K562 (cell line): ENCODE measurements at regions not wholly inside any gene's neighbourhood (a gene's known extent, or its start where the extent isn't known, plus 50 kb on each side); places are given as distances from the start of the nearest gene placed in this dataset.

ENCODE experiments used
- ATAC-seq: fragments of 200-7000 bp; cut with Tn5 transposase; 3 replicates; pipeline ENCODE4 v1.9.1; 2020; ENCODE audit warnings: moderate library complexity
- BruUV-seq: library from RNA; stranded (reverse); fragments of 400-500 nt; replicated peaks from 2 replicates; lab custom pipeline; 2021; lab: Mats Ljungman, UMichigan
- CTCF ChIA-PET: fragments of 300-600 bp; formaldehyde crosslinking; extraction: SDS; loops from one replicate; lab custom pipeline; 2021; ENCODE audit warnings: low intra/inter-chr PET ratio; lab: Yijun Ruan, JAX
- POLR2A ChIA-PET: fragments of 300-600, 350-650 bp; sonication (Branson Sonifier 250); formaldehyde crosslinking; extraction: SDS; loops from one replicate; lab custom pipeline; 2021; ENCODE audit warnings: antibody characterized with exemption, inconsistent platforms; lab: Yijun Ruan, JAX
- DNase-seq, 4 experiments: peaks; one replicate each; pipeline versions ENCODE4 v3.0.0 to v3.0.0-alpha.2; 2011 to 2018; ENCODE audit warnings: low spot score in 3 of 4, mixed read lengths in 3 of 4; ENCODE audit errors: extremely low read depth in 1 of 4
- FAIRE-seq: peaks from 2 replicates; lab custom pipeline; 2011; peaks lifted over from hg19 to GRCh38; lab: Jason Lieb, UNC
- H2AFZ ChIP-seq: 2 replicates; pipeline ENCODE4 v1.6.0; 2011; ENCODE audit warnings: low read depth, low read length, control low read depth, inconsistent platforms
- H3K27ac ChIP-seq: fragments of 200-600 bp; 3 replicates; pipeline ENCODE4 v1.8.0; 2011; ENCODE audit warnings: low read depth, mild to moderate bottlenecking, control low read depth, inconsistent platforms, low read length, moderate library complexity, mixed read lengths; ENCODE audit errors: extremely low read depth
- H3K27me3 ChIP-seq, 2 experiments: fragments of 300-600 bp in 1 of 2; 2 replicates in 1 of 2; 3 replicates in 1 of 2; pipeline versions ENCODE4 v1.6.0 to v1.8.0; 2011; ENCODE audit warnings: inconsistent platforms in 2 of 2, low read length in 2 of 2, mild to moderate bottlenecking in 1 of 2, mixed read lengths in 1 of 2, moderate library complexity in 1 of 2; ENCODE audit not compliant: control insufficient read depth in 2 of 2, insufficient read depth in 2 of 2
- H3K36me3 ChIP-seq: fragments of 300-600 bp; 3 replicates; pipeline ENCODE4 v1.8.0; 2011; ENCODE audit warnings: mild to moderate bottlenecking, low read length, inconsistent platforms; ENCODE audit not compliant: control insufficient read depth, insufficient read depth
- H3K4me1 ChIP-seq, 2 experiments: fragments of 200-600 bp in 1 of 2; replicated peaks in 1 of 2; 2 replicates in 1 of 2; 3 replicates in 1 of 2; pipeline versions ENCODE4 v1.5.1 to v1.8.0; 2011; ENCODE audit warnings: inconsistent platforms in 2 of 2, low read length in 2 of 2, mild to moderate bottlenecking in 1 of 2, mixed read lengths in 1 of 2, moderate library complexity in 1 of 2; ENCODE audit not compliant: control insufficient read depth in 2 of 2, insufficient read depth in 2 of 2
- H3K4me2 ChIP-seq: 2 replicates; pipeline ENCODE4 v1.6.1; 2011; ENCODE audit warnings: low read length, control low read depth, inconsistent platforms, mixed read lengths; ENCODE audit not compliant: insufficient read depth
- H3K4me3 ChIP-seq: fragments of 200-600 bp; sonication (generic), shearing (Covaris generic); 2 replicates; pipeline ENCODE4 v1.5.1; 2016; ENCODE audit warnings: control low read depth, inconsistent platforms
- H3K79me2 ChIP-seq: fragments of 200-600 bp; 3 replicates; pipeline ENCODE4 v1.8.0; 2011; ENCODE audit warnings: low read length, inconsistent platforms; ENCODE audit not compliant: control insufficient read depth, insufficient read depth
- H3K9ac ChIP-seq, 2 experiments: 2 replicates each; pipeline versions ENCODE4 v1.6.0 to v1.6.1; 2011; ENCODE audit warnings: low read depth in 2 of 2, low read length in 2 of 2, control low read depth in 1 of 2, inconsistent platforms in 1 of 2, mild to moderate bottlenecking in 1 of 2, mixed read lengths in 1 of 2; ENCODE audit not compliant: insufficient read depth in 1 of 2
- H3K9me1 ChIP-seq: one replicate; pipeline ENCODE4 v1.6.0; 2011; ENCODE audit warnings: inconsistent platforms, mild to moderate bottlenecking, low read length, moderate library complexity; ENCODE audit not compliant: control insufficient read depth, insufficient read depth
- H3K9me3 ChIP-seq: replicated peaks from 2 replicates; pipeline ENCODE4 v1.5.1; 2011; ENCODE audit warnings: low read depth, low read length, inconsistent platforms; ENCODE audit not compliant: control insufficient read depth, insufficient read depth
- H4K20me1 ChIP-seq: replicated peaks from 2 replicates; pipeline ENCODE4 v1.6.1; 2011; ENCODE audit warnings: low read length, inconsistent platforms, mixed read lengths; ENCODE audit not compliant: control insufficient read depth, insufficient read depth
- ARID2 ChIP-seq: fragments of 450-650 bp; IDR thresholded peaks from 2 replicates; pipeline ENCODE4 v1.6.1; 2017; ENCODE audit warnings: antibody characterized with exemption, mild to moderate bottlenecking
- ARNT ChIP-seq, 2 experiments: fragments of 450-650 bp; IDR thresholded peaks; 2 replicates each; pipeline ENCODE4 v1.6.1; 2016; ENCODE audit warnings: mild to moderate bottlenecking in 1 of 2
- BRD4 ChIP-seq: fragments of 200-600 bp; sonication (generic); IDR thresholded peaks from 2 replicates; pipeline ENCODE4 v1.6.1; 2017; ENCODE audit warnings: inconsistent platforms
- CEBPG ChIP-seq, 3 experiments: fragments of 200-800 bp in 1 of 3; sonication (Bioruptor generic) in 1 of 3; sonication (generic) in 1 of 3; formaldehyde crosslinking in 1 of 3; IDR thresholded peaks in 2 of 3; conservative IDR thresholded peaks in 1 of 3; 2 replicates each; pipeline versions ENCODE4 v1.6.1 to v1.8.0; 2016 to 2022; ENCODE audit warnings: missing compliant biosample characterization in 2 of 3, missing genetic modification characterization in 2 of 3, mild to moderate bottlenecking in 1 of 3, missing genetic modification reagents in 1 of 3
- CSDE1 ChIP-seq, 2 experiments: fragments of 450-650 bp; IDR thresholded peaks; 2 replicates each; pipeline ENCODE4 v1.6.1; 2016; ENCODE audit warnings: mild to moderate bottlenecking in 1 of 2
- ERF ChIP-seq: fragments of 450-650 bp; formaldehyde crosslinking; IDR thresholded peaks from 2 replicates; pipeline ENCODE4 v1.4.0; 2020; ENCODE audit warnings: mild to moderate bottlenecking, mixed read lengths
- NFRKB ChIP-seq: fragments of 450-650 bp; IDR thresholded peaks from 2 replicates; pipeline ENCODE4 v1.6.1; 2016; ENCODE audit warnings: low read depth
- PHB ChIP-seq: fragments of 250-450 bp; sonication (Bioruptor Pico); IDR thresholded peaks from 2 replicates; pipeline ENCODE4 v1.5.0; 2021
- RBM25 ChIP-seq: fragments of 200-400 bp; formaldehyde crosslinking; IDR thresholded peaks from 2 replicates; pipeline ENCODE4 v1.6.1; 2018; ENCODE audit warnings: low read length, low read depth, moderate library complexity; ENCODE audit not compliant: severe bottlenecking
- SIN3B ChIP-seq: fragments of 450-650 bp; IDR thresholded peaks from 2 replicates; pipeline ENCODE4 v1.6.1; 2017; ENCODE audit warnings: low read depth, mild to moderate bottlenecking, moderate library complexity
- ZNF165 ChIP-seq: fragments of 250-450 bp; sonication (Bioruptor Pico); IDR thresholded peaks from 2 replicates; pipeline ENCODE4 v1.4.0; 2020; ENCODE audit warnings: borderline replicate concordance
- ZNF282 ChIP-seq: sonication (generic); formaldehyde crosslinking; IDR thresholded peaks from 2 replicates; pipeline ENCODE4 v1.8.1; 2023; ENCODE audit warnings: missing genetic modification reagents
- ZNF583 ChIP-seq: fragments of 250-450 bp; sonication (Bioruptor Pico); IDR thresholded peaks from 2 replicates; pipeline ENCODE4 v1.4.0; 2020
- ZNF695 ChIP-seq: fragments of 450-650 bp; formaldehyde crosslinking; IDR thresholded peaks from 2 replicates; pipeline ENCODE4 v1.4.0; 2020; ENCODE audit warnings: mild to moderate bottlenecking, moderate library complexity
- ZNF780A ChIP-seq: fragments of 250-450 bp; sonication (Bioruptor Pico); IDR thresholded peaks from 2 replicates; pipeline ENCODE4 v1.5.0; 2021; ENCODE audit warnings: mild to moderate bottlenecking
- WGBS: fragments of 100-300 bp; shearing (Covaris generic); methylation state at CpG from one replicate; pipeline ENCODE4 v1.1.6; 2016; ENCODE audit warnings: low coverage, mixed read lengths; ENCODE audit not compliant: insufficient coverage; ENCODE audit errors: missing lambda C conversion rate; 5-methylcytosine and 5-hydroxymethylcytosine counted together
- in situ Hi-C: fragments of 300-500 bp; cut with MboI; formaldehyde crosslinking; loops from 4 replicates; pipeline ENCODE4 v1.15.0; 2018; ENCODE audit warnings: inconsistent platforms, mixed read lengths
- intact Hi-C: fragments of 100-400 bp; cut with micrococcal nuclease; formaldehyde crosslinking; loops from 2 replicates; pipeline ENCODE4 v1.14.2; 2022
- TF ChIP-seq, protein P1 (sequence below): fragments of 250-450 bp; sonication (Bioruptor Pico); IDR thresholded peaks from 2 replicates; pipeline ENCODE4 v1.9.0; 2021; ENCODE audit warnings: mild to moderate bottlenecking
- TF ChIP-seq, protein P2 (sequence below): sonication (generic); formaldehyde crosslinking; IDR thresholded peaks from 2 replicates; pipeline ENCODE4 v1.8.1; 2023; ENCODE audit warnings: missing genetic modification reagents, mild to moderate bottlenecking, borderline replicate concordance

DNA sequence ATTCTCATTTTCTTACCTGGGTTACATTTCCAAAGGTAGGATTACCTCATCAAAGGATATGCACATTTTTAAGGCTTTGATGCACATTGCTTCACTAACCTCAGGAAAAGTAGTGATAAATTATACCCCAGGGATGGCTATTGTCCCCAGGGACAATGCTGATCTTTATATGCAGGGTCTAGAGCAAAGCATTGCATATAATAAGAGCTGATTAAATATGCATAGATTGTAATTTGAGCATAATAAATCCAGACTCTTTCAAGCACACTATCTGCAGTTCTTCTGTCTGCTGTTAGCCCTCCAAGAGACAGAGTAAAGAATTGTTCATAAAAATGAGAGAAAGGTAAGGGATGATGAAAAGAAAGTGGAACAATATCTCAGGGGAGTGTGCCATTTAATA, 57.3 kb upstream of the SYT13 start:
- FAIRE-seq: no peak
- intact Hi-C loops: no loop called here

DNA sequence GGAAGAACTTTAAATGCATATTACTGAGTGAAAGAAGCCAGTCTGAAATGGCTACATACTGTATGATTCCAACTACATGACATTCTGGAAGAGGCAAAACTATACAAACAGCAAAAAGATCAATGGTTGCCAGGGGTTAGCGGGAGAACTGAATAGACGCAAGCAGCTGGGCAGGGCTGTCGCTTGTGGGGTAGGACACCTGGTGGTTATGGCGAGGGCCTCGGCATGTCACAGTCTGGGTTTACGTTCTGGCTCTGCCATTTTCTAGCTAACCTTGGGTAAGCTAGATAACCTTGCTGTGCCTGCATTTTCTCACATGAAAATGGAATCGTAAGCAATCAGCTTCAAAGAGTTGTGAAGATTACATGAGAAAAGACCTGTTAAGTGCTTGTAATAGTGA, 55.2 kb upstream of the SYT13 start:
- Histone ChIP-seq H3K79me2 (no peaks in the 10 kb centered on the region), H3K9me1 (no peaks in the 10 kb centered on the region), H3K4me3 (no peak overlapping the region), H3K27me3 (peaks cover 3 to 15% of the 10 kb centered on the region in 2 experiments; a peak in 4 of 5 replicates), H4K20me1 (no peaks in the 10 kb centered on the region; the same call in 1 of the 2 replicates), H3K36me3 (no peaks in the 10 kb centered on the region), H3K4me2 (no peak overlapping the region), H3K9me3 (no peaks in the 10 kb centered on the region), H2AFZ (0 out of 2 replicates have a peak overlapping the region, but pooled peaks have one; percentile 3), H3K9ac (no peak overlapping the region), H3K4me1 (peaks cover 0 to 5% of the 10 kb centered on the region in 2 experiments; a peak in 2 of 5 replicates), H3K27ac (no peak overlapping the region)
- no peak for FAIRE-seq
- CTCF ChIA-PET: no interaction called here
- in situ Hi-C loops (no loop called here), intact Hi-C loops (no loop called here)
- ATAC-seq: no peak
- 19% methylated on average over 6 of the region's 7 CpGs for WGBS
- BruUV-seq: no TSS peak
- POLR2A ChIA-PET: no interaction called here
- DNase-seq: no peak
- TF ChIP-seq, protein P1, sequence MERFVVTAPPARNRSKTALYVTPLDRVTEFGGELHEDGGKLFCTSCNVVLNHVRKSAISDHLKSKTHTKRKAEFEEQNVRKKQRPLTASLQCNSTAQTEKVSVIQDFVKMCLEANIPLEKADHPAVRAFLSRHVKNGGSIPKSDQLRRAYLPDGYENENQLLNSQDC (CRISPR knock-in tag): no peak
- TF ChIP-seq ERF (CRISPR knock-in tag) (no peak), ARID2 (no peak), BRD4 (no peak), NFRKB (no peak), ARNT (IDR thresholded peaks at IDR 0.05) (no peak), ZNF165 (CRISPR knock-in tag) (no peak), RBM25 (no peak), PHB (no peak), ZNF780A (no peak)
- TF ChIP-seq, protein P2, sequence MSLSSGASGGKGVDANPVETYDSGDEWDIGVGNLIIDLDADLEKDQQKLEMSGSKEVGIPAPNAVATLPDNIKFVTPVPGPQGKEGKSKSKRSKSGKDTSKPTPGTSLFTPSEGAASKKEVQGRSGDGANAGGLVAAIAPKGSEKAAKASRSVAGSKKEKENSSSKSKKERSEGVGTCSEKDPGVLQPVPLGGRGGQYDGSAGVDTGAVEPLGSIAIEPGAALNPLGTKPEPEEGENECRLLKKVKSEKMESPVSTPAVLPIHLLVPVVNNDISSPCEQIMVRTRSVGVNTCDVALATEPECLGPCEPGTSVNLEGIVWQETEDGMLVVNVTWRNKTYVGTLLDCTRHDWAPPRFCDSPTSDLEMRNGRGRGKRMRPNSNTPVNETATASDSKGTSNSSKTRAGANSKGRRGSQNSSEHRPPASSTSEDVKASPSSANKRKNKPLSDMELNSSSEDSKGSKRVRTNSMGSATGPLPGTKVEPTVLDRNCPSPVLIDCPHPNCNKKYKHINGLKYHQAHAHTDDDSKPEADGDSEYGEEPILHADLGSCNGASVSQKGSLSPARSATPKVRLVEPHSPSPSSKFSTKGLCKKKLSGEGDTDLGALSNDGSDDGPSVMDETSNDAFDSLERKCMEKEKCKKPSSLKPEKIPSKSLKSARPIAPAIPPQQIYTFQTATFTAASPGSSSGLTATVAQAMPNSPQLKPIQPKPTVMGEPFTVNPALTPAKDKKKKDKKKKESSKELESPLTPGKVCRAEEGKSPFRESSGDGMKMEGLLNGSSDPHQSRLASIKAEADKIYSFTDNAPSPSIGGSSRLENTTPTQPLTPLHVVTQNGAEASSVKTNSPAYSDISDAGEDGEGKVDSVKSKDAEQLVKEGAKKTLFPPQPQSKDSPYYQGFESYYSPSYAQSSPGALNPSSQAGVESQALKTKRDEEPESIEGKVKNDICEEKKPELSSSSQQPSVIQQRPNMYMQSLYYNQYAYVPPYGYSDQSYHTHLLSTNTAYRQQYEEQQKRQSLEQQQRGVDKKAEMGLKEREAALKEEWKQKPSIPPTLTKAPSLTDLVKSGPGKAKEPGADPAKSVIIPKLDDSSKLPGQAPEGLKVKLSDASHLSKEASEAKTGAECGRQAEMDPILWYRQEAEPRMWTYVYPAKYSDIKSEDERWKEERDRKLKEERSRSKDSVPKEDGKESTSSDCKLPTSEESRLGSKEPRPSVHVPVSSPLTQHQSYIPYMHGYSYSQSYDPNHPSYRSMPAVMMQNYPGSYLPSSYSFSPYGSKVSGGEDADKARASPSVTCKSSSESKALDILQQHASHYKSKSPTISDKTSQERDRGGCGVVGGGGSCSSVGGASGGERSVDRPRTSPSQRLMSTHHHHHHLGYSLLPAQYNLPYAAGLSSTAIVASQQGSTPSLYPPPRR (CRISPR knock-in tag): no peak

More for the DNA sequence above, 57.3 kb upstream of the SYT13 start:
- Histone ChIP-seq H3K9ac (no peak overlapping the region), H2AFZ (no peak overlapping the region), H3K9me1 (no peaks in the 10 kb centered on the region), H3K27me3 (peaks cover 7 to 8% of the 10 kb centered on the region in 2 experiments; a peak in 4 of 5 replicates), H3K4me3 (no peak overlapping the region), H4K20me1 (no peaks in the 10 kb centered on the region; the same call in 1 of the 2 replicates), H3K79me2 (no peaks in the 10 kb centered on the region), H3K27ac (no peak overlapping the region), H3K4me2 (no peak overlapping the region), H3K4me1 (peaks cover 0 to 5% of the 10 kb centered on the region in 2 experiments; a peak in 2 of 5 replicates), H3K36me3 (no peaks in the 10 kb centered on the region), H3K9me3 (no peaks in the 10 kb centered on the region)
- POLR2A ChIA-PET: interaction anchor here (0.9 to 1.0 kb wide), 2 partner anchors 15 to 453 kb away, joined by 3 to 7 read pairs; no protein-coding TSS in a partner anchor
- TF ChIP-seq CEBPG (CRISPR knock-in tag; IDR thresholded peaks at IDR 0.05) (no peak), CEBPG (tag; conservative IDR thresholded peaks at IDR 0.05 in 1 of 2, IDR thresholded peaks at IDR 0.05 in 1 of 2) (no peak), ZNF695 (CRISPR knock-in tag) (no peak), ZNF583 (CRISPR knock-in tag) (no peak), CSDE1 (IDR thresholded peaks at IDR 0.05) (no peak), ZNF282 (CRISPR knock-in tag) (no peak), SIN3B (no peak)
- ATAC-seq (no peak), DNase-seq (no peak)
- CTCF ChIA-PET: no interaction called here
- in situ Hi-C loops: no loop called here
- BruUV-seq: no TSS peak
